ENCODE measurements at regions not wholly inside any gene's neighbourhood (a gene's known extent, or its start where the extent isn't known, plus 50 kb on each side); places are given as distances from the start of the nearest gene placed in this dataset.

DNA sequence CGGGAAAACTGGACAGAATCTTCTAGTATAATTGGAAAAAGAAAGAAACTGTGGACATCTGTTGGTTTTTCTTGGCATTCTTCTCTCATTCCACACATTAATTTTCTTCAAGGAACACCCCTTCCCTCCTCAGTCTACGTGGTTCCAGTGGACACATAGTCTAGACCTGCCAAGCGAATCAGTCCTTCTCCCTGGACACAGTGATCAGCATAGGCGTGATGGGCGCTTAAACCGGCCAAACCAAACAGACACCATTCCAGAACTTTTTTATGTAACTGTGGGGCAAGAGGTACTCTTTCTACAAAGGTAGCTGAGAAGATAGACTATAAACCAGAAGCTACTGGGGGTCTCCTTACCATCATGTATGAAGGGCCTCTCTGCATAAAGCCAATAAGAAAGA lies 121.8 kb upstream of the COX10 start (continued):
- TF ChIP-seq BACH1 (IDR thresholded peaks at IDR 0.05; ENCODE audit: low read length) = no peak
- no peak for TF ChIP-seq ATF2 (IDR thresholded peaks at IDR 0.05; ENCODE audit: low read length)
- no peak for TF ChIP-seq MAX (IDR thresholded peaks at IDR 0.05)
- no peak for TF ChIP-seq POU5F1 (IDR thresholded peaks at IDR 0.05; ENCODE audit: low read depth, low read length)
- TF ChIP-seq KDM4A (IDR thresholded peaks at IDR 0.05; ENCODE audit: low read depth, low read length, severe bottlenecking) = no peak

Data from H1 (cell line).